Keratinocyte (primary cell): ENCODE measurements at regions not wholly inside any gene's neighbourhood (a gene's known extent, or its start where the extent isn't known, plus 50 kb on each side); places are given as distances from the start of the nearest gene placed in this dataset.

Experiments
- DNase-seq: peaks from one replicate; pipeline ENCODE4 v3.0.0-alpha.2; 2011; ENCODE audit warnings: low read depth, missing footprints, low spot score
- FAIRE-seq: peaks from 2 replicates; lab custom pipeline; 2011; peaks lifted over from hg19 to GRCh38; lab: Jason Lieb, UNC
- H2AFZ ChIP-seq: 2 replicates; pipeline ENCODE4 v1.6.0; 2012; ENCODE audit warnings: low read length, control low read depth, inconsistent platforms; ENCODE audit not compliant: control insufficient read depth
- H3K27ac ChIP-seq: 2 replicates; pipeline ENCODE4 v1.5.1; 2011; ENCODE audit warnings: low read length; ENCODE audit not compliant: control insufficient read depth, insufficient read depth
- H3K27me3 ChIP-seq: 3 replicates; pipeline ENCODE4 v1.6.0; 2011; ENCODE audit warnings: low read length; ENCODE audit not compliant: control insufficient read depth, insufficient read depth; ENCODE audit errors: extremely low read depth
- H3K36me3 ChIP-seq, 2 experiments: 2 replicates in 1 of 2; 3 replicates in 1 of 2; pipeline ENCODE4 v1.5.1; 2011; ENCODE audit warnings: low read length in 2 of 2, mild to moderate bottlenecking in 1 of 2; ENCODE audit not compliant: control insufficient read depth in 2 of 2, insufficient read depth in 2 of 2; ENCODE audit errors: extremely low read depth in 1 of 2
- H3K4me1 ChIP-seq: 3 replicates; pipeline ENCODE4 v1.5.1; 2011; ENCODE audit warnings: low read length; ENCODE audit not compliant: control insufficient read depth, insufficient read depth; ENCODE audit errors: extremely low read depth
- H3K4me2 ChIP-seq: 3 replicates; pipeline ENCODE4 v1.6.0; 2011; ENCODE audit warnings: low read depth, low read length; ENCODE audit not compliant: control insufficient read depth, insufficient read depth; ENCODE audit errors: extremely low read depth
- H3K4me3 ChIP-seq, 3 experiments: fragments of 200-600 bp in 1 of 3; sonication (generic) in 1 of 3; 2 replicates in 2 of 3; 3 replicates in 1 of 3; pipeline ENCODE4 v1.5.1; 2011 to 2016; ENCODE audit warnings: low read length in 3 of 3, mild to moderate bottlenecking in 3 of 3, control low read depth in 2 of 3, inconsistent platforms in 1 of 3, low read depth in 1 of 3, mixed read lengths in 1 of 3, mixed run types in 1 of 3, moderate library complexity in 1 of 3; ENCODE audit not compliant: control insufficient read depth in 2 of 3, insufficient read depth in 2 of 3; ENCODE audit errors: extremely low read depth in 1 of 3
- H3K79me2 ChIP-seq: 2 replicates; pipeline ENCODE4 v1.6.0; 2012; ENCODE audit warnings: low read length; ENCODE audit not compliant: control insufficient read depth, insufficient read depth
- H3K9ac ChIP-seq: 3 replicates; pipeline ENCODE4 v1.6.0; 2011; ENCODE audit warnings: low read length; ENCODE audit not compliant: control insufficient read depth, insufficient read depth; ENCODE audit errors: extremely low read depth
- H3K9me1 ChIP-seq: 3 replicates; pipeline ENCODE4 v1.6.0; 2011; ENCODE audit warnings: low read length; ENCODE audit not compliant: control insufficient read depth, insufficient read depth; ENCODE audit errors: extremely low read depth
- H3K9me3 ChIP-seq: 2 replicates; pipeline ENCODE4 v1.5.1; 2012; ENCODE audit warnings: low read depth, low read length; ENCODE audit not compliant: control insufficient read depth
- H4K20me1 ChIP-seq: 3 replicates; pipeline ENCODE4 v1.6.0; 2011; ENCODE audit warnings: low read length; ENCODE audit not compliant: control insufficient read depth, insufficient read depth; ENCODE audit errors: extremely low read depth
- CTCF ChIP-seq, 3 experiments: IDR thresholded peaks in 1 of 3; conservative IDR thresholded peaks in 1 of 3; optimal IDR thresholded peaks in 1 of 3; 2 replicates in 2 of 3; 3 replicates in 1 of 3; pipeline versions ENCODE3 to v1.5.1; 2011; ENCODE audit warnings: low read length in 3 of 3, mild to moderate bottlenecking in 3 of 3, moderate library complexity in 2 of 3, control low read depth in 1 of 3, inconsistent platforms in 1 of 3; ENCODE audit not compliant: insufficient read depth in 2 of 3; ENCODE audit errors: extremely low read depth in 1 of 3
- EZH2 ChIP-seq: IDR thresholded peaks from one replicate; pipeline ENCODE4 v1.6.1; 2012; ENCODE audit warnings: inconsistent platforms, mild to moderate bottlenecking, low read length, moderate library complexity
- dilution Hi-C: fragments of 300-500 bp; cut with MboI; formaldehyde crosslinking; loops from one replicate; pipeline ENCODE4 v1.7.0; 2020; ENCODE audit warnings: low sequenced_read_pairs; ENCODE audit not compliant: extremely low pct_ligation_motif_present

DNA sequence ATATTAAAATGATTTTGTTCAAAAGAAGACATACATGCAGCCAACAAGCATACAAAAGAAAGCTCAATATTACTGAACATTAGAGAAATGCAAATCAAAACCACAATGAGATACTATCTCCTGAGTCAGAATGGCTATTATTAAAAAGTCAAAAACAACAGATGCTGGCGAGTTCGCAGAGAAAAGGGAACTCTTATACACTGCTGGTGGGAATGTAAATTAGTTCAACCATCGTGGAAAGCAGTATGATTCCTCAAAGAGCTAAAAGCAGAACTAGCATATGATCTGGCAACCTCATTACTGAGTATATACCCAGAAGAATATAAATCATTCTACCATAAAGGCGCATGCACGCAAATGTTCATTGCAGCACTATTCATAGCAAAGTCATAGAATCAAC, 126.0 kb upstream of the HMCN1 start:
- FAIRE-seq = no peak
- no peaks in the 10 kb centered on the region for H3K27me3 ChIP-seq
- H3K4me3 ChIP-seq = no peak overlapping the region
- no peaks in the 10 kb centered on the region for H3K9me3 ChIP-seq
- no peaks in the 10 kb centered on the region for H3K4me1 ChIP-seq
- H2AFZ ChIP-seq = no peak overlapping the region
- no peak overlapping the region for H3K27ac ChIP-seq
- no peaks in the 10 kb centered on the region for H3K36me3 ChIP-seq
- no peaks in the 10 kb centered on the region for H3K79me2 ChIP-seq
- no peaks in the 10 kb centered on the region for H4K20me1 ChIP-seq
- no peaks in the 10 kb centered on the region for H3K9me1 ChIP-seq
- H3K9ac ChIP-seq = no peak overlapping the region
- no peak overlapping the region for H3K4me2 ChIP-seq
- no peak for DNase-seq
- TF ChIP-seq CTCF (optimal IDR thresholded peaks at IDR 0.05 in 1 of 3, IDR thresholded peaks at IDR 0.05 in 1 of 3, conservative IDR thresholded peaks at IDR 0.05 in 1 of 3; ENCODE audit: extremely low read depth in 1 of 3, insufficient read depth in 2 of 3, low read length in 3 of 3) (no peak), EZH2 (no peak)
- dilution Hi-C loops = no loop called here

DNA sequence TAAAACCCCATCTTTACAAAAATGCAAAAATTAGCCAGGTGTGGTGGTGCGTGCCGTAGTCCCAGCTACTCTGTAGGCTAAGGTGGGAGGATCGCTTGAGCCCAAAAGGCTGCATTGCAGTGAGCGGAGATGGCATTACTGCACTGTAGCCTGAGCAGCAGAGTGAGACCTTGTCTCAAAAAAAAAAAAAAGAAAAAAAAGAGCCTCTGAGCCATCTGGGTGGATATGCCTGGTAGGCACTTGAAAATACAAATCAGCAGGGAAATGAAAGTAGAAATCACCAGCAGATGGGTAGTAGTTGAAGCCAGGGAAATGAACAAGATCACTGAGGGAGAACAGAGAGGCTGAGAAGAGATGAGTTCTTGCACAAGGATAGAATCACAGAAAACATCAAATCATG, 131.0 kb upstream of the HMCN1 start:
- H3K27ac ChIP-seq = no peak overlapping the region
- no peak overlapping the region for H3K9ac ChIP-seq
- H3K36me3 ChIP-seq = no peaks in the 10 kb centered on the region
- no peak for FAIRE-seq
- no peak overlapping the region for H3K4me2 ChIP-seq
- no peaks in the 10 kb centered on the region for H3K4me1 ChIP-seq
- dilution Hi-C loops = no loop called here
- no peaks in the 10 kb centered on the region for H3K27me3 ChIP-seq
- no peaks in the 10 kb centered on the region for H3K9me3 ChIP-seq
- H4K20me1 ChIP-seq = no peaks in the 10 kb centered on the region
- DNase-seq = no peak
- TF ChIP-seq CTCF (optimal IDR thresholded peaks at IDR 0.05 in 1 of 3, IDR thresholded peaks at IDR 0.05 in 1 of 3, conservative IDR thresholded peaks at IDR 0.05 in 1 of 3; ENCODE audit: extremely low read depth in 1 of 3, insufficient read depth in 2 of 3, low read length in 3 of 3) (no peak), EZH2 (no peak)
- H3K9me1 ChIP-seq = no peaks in the 10 kb centered on the region
- H3K79me2 ChIP-seq = no peaks in the 10 kb centered on the region
- H2AFZ ChIP-seq = no peak overlapping the region
- H3K4me3 ChIP-seq = no peak overlapping the region
